ENCODE measurements at regions not wholly inside any gene's neighbourhood (a gene's known extent, or its start where the extent isn't known, plus 50 kb on each side); places are given as distances from the start of the nearest gene placed in this dataset.
"Not testable (repeated sequence)": the region's sequence is repeated elsewhere in the genome, so short reads cannot be mapped to it uniquely, and the experiment has no call there.

GRCh38 chr9:81077572-81077971 lies 611.8 kb downstream of the TLE1 start:
- DNase-seq, result no peak

- DNase-seq, result no peak
These were observed 613.2 kb downstream of the TLE1 start for GRCh38 chr9:81076131-81076530.

DNA sequence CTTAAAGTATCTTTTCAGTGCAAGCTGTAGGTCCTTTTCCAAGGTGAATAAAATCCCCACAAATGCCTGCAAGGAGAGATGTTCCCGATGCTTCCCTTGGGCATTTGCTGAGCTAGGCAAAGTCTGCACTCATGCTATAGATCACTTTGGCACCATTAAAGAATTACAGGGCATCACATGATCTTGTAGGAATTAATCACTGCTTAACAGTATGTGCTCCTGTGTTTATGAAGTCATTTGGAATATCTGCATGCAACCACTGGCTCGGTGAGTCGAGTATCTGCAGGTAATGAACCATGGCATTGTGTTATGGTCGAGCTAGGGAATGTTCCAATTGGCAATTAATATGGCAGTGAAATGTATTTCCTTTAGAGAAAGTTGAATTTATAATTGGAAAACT lies 615.1 kb downstream of the TLE1 start:
- no peak for DNase-seq

DNA sequence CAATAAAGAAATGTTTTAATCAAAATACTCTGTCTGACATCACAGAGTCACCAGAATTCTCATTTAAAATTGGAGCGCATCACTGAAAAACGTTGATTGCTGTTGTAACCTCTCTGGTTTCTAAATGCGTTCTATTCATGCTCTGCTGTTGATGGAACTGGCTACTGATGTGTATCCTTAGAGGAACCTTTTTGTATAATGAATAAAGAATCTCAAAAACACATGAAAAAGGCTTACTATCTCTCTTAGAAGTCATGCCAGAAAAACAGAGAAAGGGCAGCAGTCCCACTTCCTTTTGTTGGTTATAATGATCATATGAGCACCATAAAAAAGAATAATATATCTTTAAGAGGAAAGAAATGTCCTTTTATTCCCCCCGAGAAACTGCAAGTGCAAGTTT lies 615.5 kb downstream of the TLE1 start:
- no peak for DNase-seq

- DNase-seq, result no peak
These were observed 616.6 kb downstream of the TLE1 start for GRCh38 chr9:81072758-81073157.

DNA sequence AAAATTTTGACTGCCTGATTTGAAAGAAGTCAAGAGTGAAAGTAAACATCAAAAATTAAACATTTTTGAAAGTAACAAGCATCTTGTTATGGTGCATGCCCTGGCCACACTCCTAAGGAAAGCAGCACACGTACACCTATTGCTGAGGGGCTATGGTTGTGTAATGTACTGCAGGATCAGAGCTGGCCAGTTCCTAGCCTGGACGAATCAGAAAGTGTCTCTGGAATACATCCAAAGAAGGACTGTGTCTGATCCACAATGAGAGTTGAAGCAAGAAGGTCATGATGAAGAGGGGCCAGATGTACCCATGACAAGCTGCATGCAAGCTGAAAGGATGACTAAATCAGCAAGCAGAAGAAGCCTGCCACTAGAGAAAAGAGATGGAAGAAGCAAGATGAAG lies 618.2 kb downstream of the TLE1 start:
- no peak for DNase-seq

DNA sequence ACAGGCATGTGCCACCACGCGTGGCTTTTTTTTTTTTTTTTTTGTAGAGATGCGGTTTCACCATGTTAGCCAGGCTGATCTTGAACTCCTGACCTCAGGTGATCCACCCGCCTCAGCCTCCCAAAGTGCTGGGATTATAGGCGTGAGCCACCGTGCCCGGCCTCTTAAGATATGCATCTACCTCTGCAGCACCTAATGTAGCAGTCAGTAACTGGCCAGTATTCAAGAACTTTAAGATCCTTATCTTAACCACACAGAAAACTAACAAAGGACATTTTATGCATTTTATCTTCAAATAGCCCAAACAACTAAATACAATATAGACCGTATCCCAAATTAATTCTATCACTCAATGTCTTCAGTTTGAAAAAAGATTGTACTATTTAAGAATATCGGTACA lies 618.7 kb downstream of the TLE1 start:
- no peak for DNase-seq

- DNase-seq, result no peak
These were observed 619.4 kb downstream of the TLE1 start for GRCh38 chr9:81069923-81070322.

DNA sequence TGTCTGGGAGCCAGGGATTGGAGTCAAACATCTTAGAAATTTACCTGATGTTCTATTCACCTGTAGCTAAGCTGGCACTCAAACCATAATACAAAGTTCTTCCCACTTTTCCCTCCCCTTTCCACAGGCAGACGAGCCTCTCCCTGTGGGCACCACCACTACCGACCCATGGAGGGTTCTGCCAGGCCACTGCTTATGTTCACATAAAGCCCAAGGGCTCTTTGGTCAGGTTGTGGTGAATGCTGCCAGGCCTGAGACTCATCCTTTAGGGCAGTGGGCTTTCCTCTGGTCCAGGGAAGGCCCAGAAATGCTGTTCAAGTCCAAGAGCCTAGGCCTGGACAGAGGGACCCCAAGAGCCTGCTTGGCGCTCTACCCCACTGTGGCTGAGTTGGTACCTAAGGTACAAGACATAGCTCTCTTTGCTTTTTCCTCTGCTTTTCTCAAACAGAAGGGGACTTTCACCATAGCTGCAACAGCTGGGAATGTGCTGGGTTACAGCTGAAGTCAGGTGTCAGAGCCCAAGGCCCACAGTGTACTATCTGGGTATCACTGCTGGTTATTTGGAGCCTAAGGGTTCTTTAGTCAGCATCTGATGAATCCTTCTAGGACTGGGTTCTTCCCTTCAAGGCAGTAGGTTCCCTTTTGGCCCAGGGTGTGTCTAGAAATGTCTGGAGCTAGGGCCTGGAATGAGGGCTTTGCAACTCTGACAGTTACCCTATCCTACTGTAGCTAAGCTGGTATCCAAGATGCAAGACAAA lies 620.1 kb downstream of the TLE1 start:
- DNase-seq, result no peak

DNA sequence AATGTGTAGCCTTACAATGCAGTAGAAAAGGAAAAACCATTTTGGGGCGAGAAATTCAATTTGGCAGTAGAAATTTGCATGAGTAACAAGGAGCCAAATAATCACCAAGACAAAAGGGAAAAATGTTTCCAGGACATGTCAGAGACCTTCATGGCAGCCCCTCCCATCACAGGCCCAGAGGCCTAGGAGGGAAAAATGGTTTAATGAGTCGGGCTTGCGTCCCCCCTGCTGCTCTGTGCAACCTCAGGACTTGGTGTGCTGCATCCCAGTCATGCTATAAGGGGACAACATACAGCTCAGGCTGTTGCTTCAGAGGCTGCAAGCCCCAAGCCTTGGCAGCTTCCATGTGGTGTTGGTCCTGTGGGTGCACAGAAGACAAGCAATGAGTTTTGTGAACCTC lies 626.4 kb downstream of the TLE1 start:
- DNase-seq, result not testable (repeated sequence)

GRCh38 chr9:81058782-81059181 lies 630.6 kb downstream of the TLE1 start:
- no peak for DNase-seq

- no peak for DNase-seq
These were observed 635.9 kb downstream of the TLE1 start for GRCh38 chr9:81053298-81054025.

GRCh38 chr9:81052846-81053245 lies 636.5 kb downstream of the TLE1 start:
- DNase-seq, result no peak

- DNase-seq, result no peak
These were observed 642.1 kb downstream of the TLE1 start for GRCh38 chr9:81047280-81047679.

- no peak for DNase-seq
These were observed 643.7 kb downstream of the TLE1 start for GRCh38 chr9:81045658-81046057.

- DNase-seq, result no peak
These were observed 651.5 kb downstream of the TLE1 start for GRCh38 chr9:81037889-81038288.

GRCh38 chr9:81035601-81036000 lies 653.7 kb downstream of the TLE1 start:
- DNase-seq, result no peak

DNA sequence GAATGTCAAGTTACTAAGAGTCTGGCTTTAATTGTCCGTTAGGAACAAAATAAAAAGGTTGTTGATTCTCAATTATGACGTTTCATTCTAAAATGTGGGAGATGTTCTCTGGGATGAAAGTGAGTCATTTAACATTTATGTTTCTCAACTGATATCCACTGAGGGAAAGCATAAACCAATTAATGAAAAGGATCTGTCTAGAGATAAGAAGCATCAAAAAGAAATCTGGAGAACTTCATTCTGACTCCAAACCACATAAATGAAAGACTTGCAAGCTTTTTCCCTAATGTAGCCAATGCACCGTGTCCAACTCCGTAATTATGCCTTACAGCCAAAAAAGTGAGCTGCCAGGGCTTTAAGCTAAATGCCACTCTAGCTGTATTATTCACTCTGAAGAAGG lies 654.2 kb downstream of the TLE1 start:
- DNase-seq, result no peak

GRCh38 chr9:81032831-81033230 lies 656.5 kb downstream of the TLE1 start:
- DNase-seq, result no peak

DNA sequence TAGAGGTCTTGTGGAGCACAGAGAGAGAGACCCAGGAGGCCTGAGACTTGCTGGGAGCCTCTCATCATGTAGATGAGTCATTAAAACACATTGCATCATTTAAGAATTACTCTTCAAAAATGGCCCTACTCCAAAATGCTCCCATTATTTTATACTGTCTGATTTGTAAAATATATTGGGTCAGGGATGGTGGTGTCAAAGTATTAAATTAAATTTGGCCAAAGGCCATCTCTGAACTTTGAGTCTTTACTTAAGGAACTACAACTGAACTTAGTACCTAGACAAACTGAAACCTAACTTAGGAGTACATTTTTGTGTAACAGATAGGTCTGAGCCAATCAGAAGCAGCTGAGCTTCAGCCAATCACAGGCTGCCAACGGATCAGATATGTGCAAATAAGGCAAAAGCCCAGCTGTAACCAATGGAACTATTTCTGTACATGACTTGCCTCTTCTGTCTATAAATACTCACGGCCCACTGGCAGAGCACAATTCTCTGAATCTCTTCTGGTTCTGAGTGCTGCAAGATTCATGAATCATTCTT lies 657.2 kb downstream of the TLE1 start:
- DNase-seq, result no peak

DNA sequence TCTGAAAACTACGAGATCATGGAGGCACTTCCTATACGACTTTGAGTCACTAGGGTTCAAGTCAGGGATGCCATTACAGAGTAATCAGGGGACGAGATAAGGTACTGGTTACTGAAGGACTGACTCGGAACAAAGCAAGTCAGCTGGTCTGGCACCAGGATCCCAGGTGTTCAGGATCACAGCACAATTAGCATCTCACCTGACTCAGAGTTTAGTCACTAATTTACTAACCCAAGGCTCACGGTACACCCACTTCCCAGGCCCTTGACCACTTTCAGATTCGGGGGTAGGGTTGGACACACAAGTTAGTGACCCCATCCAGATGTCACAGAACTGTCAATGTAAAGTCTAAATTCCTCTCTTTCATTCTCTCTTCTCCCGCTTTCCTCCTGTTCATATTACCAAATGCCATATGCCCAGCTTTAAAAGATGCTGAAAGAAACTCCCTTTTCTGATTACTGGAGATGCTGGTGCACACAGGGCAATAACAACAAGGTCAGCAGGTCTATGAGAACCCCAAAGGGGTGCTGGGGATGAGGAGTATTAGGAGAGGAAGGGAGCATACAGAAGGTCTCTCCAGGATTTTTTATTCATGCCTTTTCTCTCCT lies 657.8 kb downstream of the TLE1 start:
- no peak for DNase-seq

GRCh38 chr9:81030027-81030426 lies 659.3 kb downstream of the TLE1 start:
- no peak for DNase-seq

DNA sequence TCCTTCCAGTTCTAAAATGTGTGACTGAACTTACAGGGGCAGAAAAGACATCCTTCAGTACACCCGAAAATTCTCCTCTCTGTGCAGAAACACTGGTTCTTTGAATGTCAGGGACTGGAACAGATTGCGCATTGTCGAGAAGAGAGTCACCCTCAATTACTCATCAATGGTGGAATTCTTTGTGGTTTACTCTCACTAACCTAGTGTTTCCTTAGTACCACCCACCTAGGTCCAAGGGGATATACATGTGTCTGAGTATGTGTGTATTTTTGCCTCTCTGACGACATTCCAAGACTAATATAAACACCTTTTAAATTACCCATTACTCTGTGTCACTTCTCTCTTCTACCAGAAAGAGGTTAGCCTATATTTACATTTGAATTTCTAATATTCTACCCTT lies 660.8 kb downstream of the TLE1 start:
- DNase-seq, result no peak
